ENCODE measurements at regions not wholly inside any gene's neighbourhood (a gene's known extent, or its start where the extent isn't known, plus 50 kb on each side); places are given as distances from the start of the nearest gene placed in this dataset.

GRCh38 chr9:136609160-136609475 lies 53.6 kb upstream of the EGFL7 start:
- Histone ChIP-seq H3K36me3 (ENCODE audit: insufficient read depth, low read length) (no peaks in the 10 kb centered on the region), H3K27ac (ENCODE audit: low read length) (peak overlapping the region; percentile 63), H3K79me2 (ENCODE audit: insufficient read depth, low read length) (no peaks in the 10 kb centered on the region), H2AFZ (ENCODE audit: low read depth, low read length) (no peak overlapping the region), H4K20me1 (ENCODE audit: insufficient read depth, low read length) (no peaks in the 10 kb centered on the region), H3K27me3 (ENCODE audit: insufficient read depth, low read length, poor library complexity) (no peaks in the 10 kb centered on the region), H3K9me3 (ENCODE audit: insufficient read depth, low read length, severe bottlenecking) (no peaks in the 10 kb centered on the region), H3K4me3 (ENCODE audit: low read depth in 1 of 2, low read length in 2 of 2) (no peak overlapping the region), H3K4me2 (ENCODE audit: insufficient read depth, low read length) (no peak overlapping the region), H3K4me1 (ENCODE audit: insufficient read depth, low read length) (peaks cover 13% of the 10 kb centered on the region), H3K9ac (ENCODE audit: low read depth, low read length) (no peak overlapping the region)
- TF ChIP-seq CTCF (IDR thresholded peaks at IDR 0.05; ENCODE audit: borderline replicate concordance, extremely low read depth, low read length, poor library complexity, severe bottlenecking) (no peak), EZH2 (IDR thresholded peaks at IDR 0.05; ENCODE audit: borderline replicate concordance, low read depth, low read length, severe bottlenecking) (no peak)
- DNase-seq, result no peak
- ATAC-seq (ENCODE audit: insufficient read depth, low read depth), result no peak

- no peak overlapping the region for H3K9ac ChIP-seq (ENCODE audit: low read depth, low read length)
- ATAC-seq (ENCODE audit: insufficient read depth, low read depth), result peak; percentile 22; the same call in 2 of the 3 replicates
- peak overlapping the region; percentile 63 for H3K27ac ChIP-seq (ENCODE audit: low read length)
- H3K4me2 ChIP-seq (ENCODE audit: insufficient read depth, low read length), result no peak overlapping the region
- no peaks in the 10 kb centered on the region for H3K27me3 ChIP-seq (ENCODE audit: insufficient read depth, low read length, poor library complexity)
- no peaks in the 10 kb centered on the region for H3K79me2 ChIP-seq (ENCODE audit: insufficient read depth, low read length)
- no peaks in the 10 kb centered on the region for H4K20me1 ChIP-seq (ENCODE audit: insufficient read depth, low read length)
- no peaks in the 10 kb centered on the region for H3K9me3 ChIP-seq (ENCODE audit: insufficient read depth, low read length, severe bottlenecking)
- no peaks in the 10 kb centered on the region for H3K36me3 ChIP-seq (ENCODE audit: insufficient read depth, low read length)
- peaks cover 13% of the 10 kb centered on the region for H3K4me1 ChIP-seq (ENCODE audit: insufficient read depth, low read length)
- no peak for DNase-seq
- no peak overlapping the region for H3K4me3 ChIP-seq (ENCODE audit: low read depth in 1 of 2, low read length in 2 of 2)
- no peak overlapping the region for H2AFZ ChIP-seq (ENCODE audit: low read depth, low read length)
- TF ChIP-seq EZH2 (IDR thresholded peaks at IDR 0.05; ENCODE audit: borderline replicate concordance, low read depth, low read length, severe bottlenecking), result no peak
- TF ChIP-seq CTCF (IDR thresholded peaks at IDR 0.05; ENCODE audit: borderline replicate concordance, extremely low read depth, low read length, poor library complexity, severe bottlenecking), result no peak
Measured at GRCh38 chr9:136608348-136609159, 54.2 kb upstream of the EGFL7 start.

GRCh38 chr9:136607334-136607919 lies 55.3 kb upstream of the EGFL7 start:
- Histone ChIP-seq H3K36me3 (ENCODE audit: insufficient read depth, low read length) (no peaks in the 10 kb centered on the region), H3K4me2 (ENCODE audit: insufficient read depth, low read length) (no peak overlapping the region), H3K27me3 (ENCODE audit: insufficient read depth, low read length, poor library complexity) (no peaks in the 10 kb centered on the region), H3K27ac (ENCODE audit: low read length) (peak overlapping the region; percentile 62), H3K79me2 (ENCODE audit: insufficient read depth, low read length) (no peaks in the 10 kb centered on the region), H3K4me3 (ENCODE audit: low read depth in 1 of 2, low read length in 2 of 2) (no peak overlapping the region), H4K20me1 (ENCODE audit: insufficient read depth, low read length) (no peaks in the 10 kb centered on the region), H3K9ac (ENCODE audit: low read depth, low read length) (peak overlapping the region; percentile 24), H2AFZ (ENCODE audit: low read depth, low read length) (no peak overlapping the region), H3K9me3 (ENCODE audit: insufficient read depth, low read length, severe bottlenecking) (no peaks in the 10 kb centered on the region), H3K4me1 (ENCODE audit: insufficient read depth, low read length) (peaks cover 20% of the 10 kb centered on the region)
- no peak for DNase-seq
- no peak for TF ChIP-seq CTCF (IDR thresholded peaks at IDR 0.05; ENCODE audit: borderline replicate concordance, extremely low read depth, low read length, poor library complexity, severe bottlenecking)
- TF ChIP-seq EZH2 (IDR thresholded peaks at IDR 0.05; ENCODE audit: borderline replicate concordance, low read depth, low read length, severe bottlenecking), result no peak
- no peak for ATAC-seq (ENCODE audit: insufficient read depth, low read depth)
